Mesodermal cell (in vitro differentiated cells): ENCODE measurements at regions not wholly inside any gene's neighbourhood (a gene's known extent, or its start where the extent isn't known, plus 50 kb on each side); places are given as distances from the start of the nearest gene placed in this dataset.

Source experiments
- H3K27ac ChIP-seq: 2 replicates; pipeline ENCODE4 v1.7.0; 2013; ENCODE audit warnings: mild to moderate bottlenecking, low read depth, low read length, moderate library complexity; ENCODE audit not compliant: severe bottlenecking
- H3K36me3 ChIP-seq: 2 replicates; pipeline ENCODE4 v1.7.1; 2013; ENCODE audit warnings: mild to moderate bottlenecking, low read length, moderate library complexity; ENCODE audit not compliant: control insufficient read depth, insufficient read depth
- H3K4me1 ChIP-seq: one replicate; pipeline ENCODE4 v1.7.1; 2013; ENCODE audit warnings: mild to moderate bottlenecking, low read length; ENCODE audit not compliant: insufficient read depth, control insufficient read depth, poor library complexity, severe bottlenecking
- H3K4me3 ChIP-seq: 2 replicates; pipeline ENCODE4 v1.7.0; 2013; ENCODE audit warnings: low read length, control low read depth, mild to moderate bottlenecking; ENCODE audit not compliant: insufficient read depth, poor library complexity, severe bottlenecking; ENCODE audit errors: extremely low read depth
- H3K9me3 ChIP-seq: 2 replicates; pipeline ENCODE4 v1.7.1; 2013; ENCODE audit warnings: mild to moderate bottlenecking, low read length, moderate library complexity; ENCODE audit not compliant: control insufficient read depth
- WGBS, 2 experiments: methylation state at CpG; one replicate each; pipeline ENCODE4 v1.1.5; 2013; ENCODE audit warnings: missing lambda C conversion rate in 2 of 2; ENCODE audit not compliant: insufficient coverage in 2 of 2; 5-methylcytosine and 5-hydroxymethylcytosine counted together

GRCh38 chr2:37425408-37425807, 81.0 kb downstream of the QPCT start:
- 96 to 100% methylated on average over 2 of the region's 3 CpGs for WGBS, 2 experiments
- Histone ChIP-seq H3K4me1 (peaks cover 13% of the 10 kb centered on the region), H3K36me3 (no peaks in the 10 kb centered on the region), H3K27ac (no peak overlapping the region), H3K9me3 (peaks cover 2% of the 10 kb centered on the region), H3K4me3 (no peak overlapping the region)

- no peak overlapping the region for H3K4me3 ChIP-seq
- H3K4me1 ChIP-seq, result peaks cover 13% of the 10 kb centered on the region
- no peaks in the 10 kb centered on the region for H3K36me3 ChIP-seq
- peaks cover 2% of the 10 kb centered on the region for H3K9me3 ChIP-seq
- no peak overlapping the region for H3K27ac ChIP-seq
Observed at GRCh38 chr2:37427241-37427640, 82.8 kb downstream of the QPCT start.

DNA sequence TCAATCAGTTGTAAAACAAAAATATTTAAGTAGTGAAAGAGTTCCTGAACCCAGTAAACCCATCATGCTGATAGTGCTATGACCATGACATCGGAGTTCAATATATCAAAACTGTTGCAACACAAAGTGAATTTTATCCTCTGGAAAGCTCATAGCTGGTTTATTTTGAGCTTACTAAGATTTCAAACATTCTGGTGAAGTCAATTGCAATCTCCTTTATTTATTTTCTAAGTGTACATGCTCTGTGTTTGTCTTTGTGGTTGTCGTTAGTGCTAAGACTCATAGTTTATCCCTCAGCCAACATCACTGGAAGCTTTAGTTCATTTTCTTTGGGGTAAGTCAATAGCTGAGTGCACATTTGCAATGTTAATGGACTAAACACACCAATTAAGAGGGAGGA, 91.9 kb downstream of the QPCT start:
- H3K4me1 ChIP-seq, result no peaks in the 10 kb centered on the region
- WGBS, 2 experiments, result 100% methylated on average over 1 of the region's 2 CpGs; no CpG with 5 or more reads in 1 of the 2 experiments
- H3K27ac ChIP-seq, result no peak overlapping the region
- H3K9me3 ChIP-seq, result no peaks in the 10 kb centered on the region
- no peaks in the 10 kb centered on the region for H3K36me3 ChIP-seq
- no peak overlapping the region for H3K4me3 ChIP-seq

GRCh38 chr2:37439131-37439642, 94.8 kb downstream of the QPCT start:
- H3K9me3 ChIP-seq, result no peaks in the 10 kb centered on the region
- no peak overlapping the region for H3K4me3 ChIP-seq
- H3K27ac ChIP-seq, result no peak overlapping the region
- H3K4me1 ChIP-seq, result no peaks in the 10 kb centered on the region
- no peaks in the 10 kb centered on the region for H3K36me3 ChIP-seq

- H3K4me3 ChIP-seq, result no peak overlapping the region
Observed at GRCh38 chr2:37441055-37441454, 96.6 kb downstream of the QPCT start.

GRCh38 chr2:37443082-37443481, 98.7 kb downstream of the QPCT start:
- no peaks in the 10 kb centered on the region for H3K36me3 ChIP-seq
- no peaks in the 10 kb centered on the region for H3K4me1 ChIP-seq
- H3K27ac ChIP-seq, result no peak overlapping the region
- WGBS, 2 experiments, result no CpG with 5 or more reads among the region's 3 CpGs
- H3K9me3 ChIP-seq, result no peaks in the 10 kb centered on the region
- no peak overlapping the region for H3K4me3 ChIP-seq

More at GRCh38 chr2:37441055-37441454, 96.6 kb downstream of the QPCT start:
- no peaks in the 10 kb centered on the region for H3K4me1 ChIP-seq
- H3K9me3 ChIP-seq, result no peaks in the 10 kb centered on the region
- H3K27ac ChIP-seq, result no peak overlapping the region
- H3K36me3 ChIP-seq, result no peaks in the 10 kb centered on the region
- WGBS, 2 experiments, result no CpG with 5 or more reads among the region's 1 CpG

DNA sequence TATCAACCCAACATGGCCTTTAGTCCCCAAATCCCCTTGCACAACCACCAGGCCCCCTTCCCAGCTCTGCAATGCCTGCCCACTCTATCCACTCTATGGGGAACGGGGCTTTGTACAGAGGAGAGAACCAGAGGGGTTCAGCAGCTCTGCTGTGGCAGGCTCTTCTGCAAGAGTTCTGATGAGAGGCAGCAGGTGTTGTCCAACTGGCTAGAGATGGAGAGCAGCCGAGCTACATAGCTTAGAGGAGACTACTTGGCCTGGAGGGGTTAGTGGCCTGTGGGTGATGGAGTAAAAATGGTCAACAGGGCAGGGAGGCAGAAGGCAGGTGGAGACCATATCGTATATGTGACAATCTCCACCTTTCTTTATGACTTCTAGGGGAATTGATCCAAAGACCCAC, 103.0 kb downstream of the QPCT start:
- Histone ChIP-seq H3K9me3 (no peaks in the 10 kb centered on the region), H3K4me1 (no peaks in the 10 kb centered on the region), H3K4me3 (no peak overlapping the region), H3K27ac (no peak overlapping the region), H3K36me3 (no peaks in the 10 kb centered on the region)
- 90 to 100% methylated on average over 2 of the region's 3 CpGs for WGBS, 2 experiments

GRCh38 chr2:37448342-37449120, 104.1 kb downstream of the QPCT start:
- 100% methylated on average over 1 of the region's 3 CpGs; no CpG with 5 or more reads in 1 of the 2 experiments for WGBS, 2 experiments
- H3K36me3 ChIP-seq, result no peaks in the 10 kb centered on the region
- H3K4me1 ChIP-seq, result no peaks in the 10 kb centered on the region
- H3K9me3 ChIP-seq, result no peaks in the 10 kb centered on the region
- no peak overlapping the region for H3K4me3 ChIP-seq
- H3K27ac ChIP-seq, result no peak overlapping the region

GRCh38 chr2:37449761-37450296, 105.4 kb downstream of the QPCT start:
- Histone ChIP-seq H3K27ac (no peak overlapping the region), H3K9me3 (no peaks in the 10 kb centered on the region), H3K4me3 (no peak overlapping the region), H3K4me1 (no peaks in the 10 kb centered on the region), H3K36me3 (no peaks in the 10 kb centered on the region)
- WGBS, 2 experiments, result no CpG with 5 or more reads among the region's 8 CpGs

- 100% methylated on average over 1 of the region's 2 CpGs; no CpG with 5 or more reads in 1 of the 2 experiments for WGBS, 2 experiments
- no peak overlapping the region for H3K4me3 ChIP-seq
- no peaks in the 10 kb centered on the region for H3K36me3 ChIP-seq
- H3K4me1 ChIP-seq, result no peaks in the 10 kb centered on the region
- H3K27ac ChIP-seq, result no peak overlapping the region
- no peaks in the 10 kb centered on the region for H3K9me3 ChIP-seq
Observed at GRCh38 chr2:37453027-37453426, 108.6 kb downstream of the QPCT start.
